HL-60 (cell line): ENCODE measurements at regions not wholly inside any gene's neighbourhood (a gene's known extent, or its start where the extent isn't known, plus 50 kb on each side); places are given as distances from the start of the nearest gene placed in this dataset.
"Not testable (repeated sequence)": the region's sequence is repeated elsewhere in the genome, so short reads cannot be mapped to it uniquely, and the experiment has no call there.

ENCODE experiments used
- DNase-seq, 2 experiments: peaks; one replicate each; pipeline ENCODE4 v3.0.0-alpha.2; 2010 to 2020; ENCODE audit warnings: low read depth in 1 of 2, low spot score in 1 of 2
- H3K27ac ChIP-seq: fragments of 250-450 bp; sonication (Bioruptor Pico); replicated peaks from 2 replicates; pipeline ENCODE4 v1.5.1; 2020; ENCODE audit warnings: mild to moderate bottlenecking, moderate library complexity
- H3K27me3 ChIP-seq: fragments of 250-450 bp; sonication (Bioruptor Pico); 2 replicates; pipeline ENCODE4 v1.5.1; 2021; ENCODE audit warnings: mild to moderate bottlenecking, moderate library complexity; ENCODE audit not compliant: insufficient read depth, poor library complexity, severe bottlenecking
- H3K4me3 ChIP-seq: replicated peaks from 2 replicates; pipeline ENCODE4 v1.5.1; 2011; ENCODE audit warnings: mild to moderate bottlenecking, control low read depth, low read length; ENCODE audit not compliant: insufficient read depth
- CTCF ChIP-seq: IDR thresholded peaks from one replicate; pipeline ENCODE4 v1.5.1; 2011; ENCODE audit warnings: low read length, control low read depth, inconsistent platforms; ENCODE audit not compliant: insufficient read depth
- GABPA ChIP-seq: IDR thresholded peaks from 2 replicates; pipeline ENCODE4 v1.6.1; 2012; ENCODE audit warnings: low read depth
- POLR2AphosphoS5 ChIP-seq: IDR thresholded peaks from 2 replicates; pipeline ENCODE4 v1.6.1; 2012; ENCODE audit warnings: low read depth
- REST ChIP-seq: IDR thresholded peaks from 2 replicates; pipeline ENCODE4 v1.6.1; 2012; ENCODE audit warnings: low read depth; ENCODE audit not compliant: insufficient replicate concordance
- SPI1 ChIP-seq: IDR thresholded peaks from 2 replicates; pipeline ENCODE4 v1.6.1; 2012; ENCODE audit warnings: low read depth, mild to moderate bottlenecking, borderline replicate concordance

- Histone ChIP-seq H3K4me3 (no peak overlapping the region), H3K27me3 (no peaks in the 10 kb centered on the region), H3K27ac (no peak overlapping the region)
- no peak for TF ChIP-seq GABPA
- no peak for TF ChIP-seq REST
- TF ChIP-seq SPI1 = no peak
- no peak for TF ChIP-seq CTCF
- no peak for TF ChIP-seq POLR2AphosphoS5
- DNase-seq = no peak
Observed at GRCh38 chr11:69899957-69900821, 81.0 kb upstream of the FGF3 start.

- H3K27me3 ChIP-seq, H3K27ac ChIP-seq, DNase-seq, H3K4me3 ChIP-seq: not testable (repeated sequence)
Observed at GRCh38 chr11:69900822-69901302, 81.6 kb upstream of the FGF3 start.

- DNase-seq = no peak
- TF ChIP-seq GABPA (no peak), POLR2AphosphoS5 (no peak)
- Histone ChIP-seq H3K27me3 (no peaks in the 10 kb centered on the region), H3K4me3 (no peak overlapping the region), H3K27ac (no peak overlapping the region)
Observed at GRCh38 chr11:69902337-69902736, 83.1 kb upstream of the FGF3 start.

GRCh38 chr11:69903211-69903610 lies 84.0 kb upstream of the FGF3 start:
- Histone ChIP-seq H3K27me3 (no peaks in the 10 kb centered on the region), H3K4me3 (no peak overlapping the region), H3K27ac (no peak overlapping the region)
- no peak for TF ChIP-seq CTCF
- no peak for TF ChIP-seq POLR2AphosphoS5
- no peak for TF ChIP-seq REST
- TF ChIP-seq GABPA = no peak
- no peak for TF ChIP-seq SPI1
- DNase-seq = no peak
